ENCODE measurements at regions not wholly inside any gene's neighbourhood (a gene's known extent, or its start where the extent isn't known, plus 50 kb on each side); places are given as distances from the start of the nearest gene placed in this dataset.

DNA sequence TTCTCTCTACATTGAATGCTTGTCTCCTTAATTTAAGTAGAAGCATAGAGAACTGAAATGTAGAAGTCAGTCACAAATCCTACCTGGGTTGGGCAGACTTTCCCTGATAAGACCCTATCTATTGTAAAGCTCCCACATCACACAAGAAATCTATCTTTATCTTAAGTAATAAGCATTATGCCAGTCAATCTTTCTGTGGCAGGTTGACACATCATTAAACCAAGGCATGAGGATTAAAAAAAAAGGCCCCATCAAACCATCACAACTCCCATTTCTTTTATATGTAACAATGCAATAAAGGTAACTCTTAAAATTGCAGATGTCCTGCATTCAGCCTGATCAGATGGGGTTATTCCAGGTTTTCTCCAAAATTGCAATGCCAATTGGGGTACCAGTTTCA, 311.8 kb downstream of the TOX3 start:
- no peak for DNase-seq (ENCODE audit: low read depth in 2 of 2)

DNA sequence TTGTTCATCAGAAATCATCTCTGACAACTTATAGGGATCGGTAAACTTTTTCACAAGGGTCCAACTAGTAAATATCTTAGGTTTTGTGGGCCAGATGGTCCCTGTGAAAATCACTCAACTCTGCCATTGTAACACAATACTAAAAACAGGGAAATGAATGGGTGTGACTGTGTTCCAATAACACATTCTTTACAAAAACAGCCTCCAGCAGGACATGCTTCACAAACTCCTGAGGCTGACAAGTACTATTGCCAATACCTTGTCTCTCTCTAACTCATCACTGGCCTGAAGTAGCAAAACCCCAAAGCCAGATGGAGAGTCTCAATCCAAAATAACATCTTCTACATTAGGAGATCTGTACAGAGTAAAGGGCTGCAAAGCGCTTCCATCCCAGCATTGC, 312.3 kb downstream of the TOX3 start:
- DNase-seq (ENCODE audit: low read depth in 2 of 2): no peak

DNA sequence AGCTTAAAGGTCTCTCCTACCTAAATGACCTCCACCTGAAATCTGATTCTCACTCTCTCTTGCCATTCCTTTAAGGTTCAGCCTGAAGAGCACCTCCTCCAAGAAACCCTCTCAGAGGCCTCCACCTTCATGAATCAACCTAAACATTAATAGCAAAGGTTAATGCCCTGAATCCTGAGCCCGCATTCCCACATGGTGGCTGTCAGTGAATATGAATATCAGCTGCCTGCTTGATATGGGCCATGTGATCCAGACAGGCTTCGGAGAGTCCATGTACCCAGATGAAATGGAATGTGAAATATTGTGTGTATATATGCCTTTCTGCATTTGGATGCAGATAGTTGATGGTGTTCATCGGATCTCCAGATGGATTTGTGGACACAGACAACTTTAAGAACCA, 317.5 kb downstream of the TOX3 start:
- DNase-seq (ENCODE audit: low read depth in 2 of 2): no peak

DNA sequence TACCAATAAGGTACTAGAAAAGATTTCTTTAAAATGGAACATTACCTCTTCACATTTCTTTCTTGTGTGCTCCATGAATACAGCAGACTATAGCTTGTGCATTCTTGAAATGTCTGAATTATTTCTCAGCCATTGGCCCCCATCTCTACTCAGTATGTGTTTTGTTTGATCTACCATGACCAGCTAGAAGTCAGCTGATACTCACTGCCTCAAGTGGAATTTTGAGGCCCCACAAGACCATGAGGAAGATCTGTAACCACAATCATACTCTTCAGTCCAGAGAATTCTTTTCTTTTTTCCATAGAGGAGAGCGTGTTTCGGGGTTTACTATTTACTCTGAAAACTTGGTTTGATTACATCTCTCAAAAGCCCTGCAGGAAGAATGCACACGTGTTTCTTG, 319.1 kb downstream of the TOX3 start:
- no peak for DNase-seq (ENCODE audit: low read depth in 2 of 2)

DNA sequence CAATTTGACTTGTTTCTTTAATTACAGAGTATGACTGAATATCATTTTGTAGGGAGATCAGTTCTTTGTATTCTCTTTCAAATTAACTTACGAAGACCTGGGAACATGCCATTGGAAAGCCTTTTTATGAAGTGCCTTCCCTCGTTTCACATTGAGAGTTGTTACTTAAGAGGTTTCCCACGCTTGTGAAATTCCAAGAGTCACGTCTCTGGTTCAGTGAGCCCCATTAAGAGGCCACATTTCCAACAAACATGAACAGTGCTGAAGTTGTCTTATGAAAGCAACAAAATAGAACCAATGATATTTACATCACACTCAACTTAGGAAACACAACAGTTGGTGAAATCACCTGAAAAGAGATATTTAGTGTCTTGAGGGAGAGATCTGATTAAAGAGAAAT, 334.1 kb downstream of the TOX3 start:
- DNase-seq (ENCODE audit: low read depth in 2 of 2): no peak

DNA sequence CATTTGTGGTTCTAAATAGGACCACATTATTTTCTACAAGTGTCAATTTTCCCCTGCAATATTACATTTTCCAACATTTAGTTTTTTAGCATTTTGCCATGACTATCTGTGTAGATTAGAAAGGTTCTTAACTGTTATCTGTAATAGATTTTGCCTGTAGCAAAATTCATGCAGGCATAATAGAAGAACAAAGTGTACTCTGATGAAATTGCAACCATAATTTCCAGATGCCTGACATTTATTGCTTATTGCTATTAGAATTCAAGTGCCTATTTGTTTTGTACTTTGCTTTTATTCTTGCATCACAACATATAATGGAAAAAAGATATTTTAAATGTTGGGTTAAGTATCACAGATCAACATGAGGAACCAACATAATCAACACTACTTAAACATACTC, 337.7 kb downstream of the TOX3 start:
- no peak for DNase-seq (ENCODE audit: low read depth in 2 of 2)

DNA sequence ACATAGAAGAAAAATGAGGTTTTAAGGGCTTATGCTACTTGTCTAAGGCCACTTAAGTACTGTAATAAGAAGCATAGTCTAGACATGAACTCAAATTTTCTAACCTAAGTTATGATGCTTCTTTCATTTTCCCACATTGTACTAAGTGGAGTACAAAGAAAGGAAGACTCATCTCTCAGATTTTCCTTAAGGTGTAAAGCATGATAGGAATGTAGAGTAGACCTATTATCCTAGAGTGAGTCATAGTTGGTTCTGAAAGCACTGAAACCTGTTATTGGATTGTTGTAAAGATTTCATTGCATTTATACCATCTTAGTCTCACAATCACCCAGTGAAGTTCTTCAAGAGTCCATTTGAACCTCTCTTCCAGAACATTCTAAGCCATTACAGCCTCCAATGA, 343.8 kb downstream of the TOX3 start:
- no peak for DNase-seq (ENCODE audit: low read depth in 2 of 2)

DNA sequence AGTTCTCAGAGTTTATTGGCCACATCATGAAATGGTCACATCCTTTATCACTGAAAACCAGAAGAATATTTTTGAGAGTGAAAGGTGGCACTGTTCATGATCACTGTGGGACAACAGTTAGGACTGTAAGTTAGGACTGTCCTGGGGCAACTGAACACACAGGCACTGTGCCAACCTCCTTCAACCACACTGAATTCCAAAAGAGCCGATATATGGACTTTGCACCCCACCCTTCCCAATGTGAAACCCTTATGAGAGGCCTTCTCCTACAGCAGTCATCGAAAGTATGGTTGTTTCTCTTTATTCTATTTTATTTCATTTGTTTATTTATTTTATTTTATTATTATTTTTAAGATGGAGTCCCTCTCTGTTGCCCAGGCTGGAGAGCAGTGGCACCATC, 353.5 kb downstream of the TOX3 start:
- DNase-seq (ENCODE audit: low read depth in 2 of 2): no peak

DNA sequence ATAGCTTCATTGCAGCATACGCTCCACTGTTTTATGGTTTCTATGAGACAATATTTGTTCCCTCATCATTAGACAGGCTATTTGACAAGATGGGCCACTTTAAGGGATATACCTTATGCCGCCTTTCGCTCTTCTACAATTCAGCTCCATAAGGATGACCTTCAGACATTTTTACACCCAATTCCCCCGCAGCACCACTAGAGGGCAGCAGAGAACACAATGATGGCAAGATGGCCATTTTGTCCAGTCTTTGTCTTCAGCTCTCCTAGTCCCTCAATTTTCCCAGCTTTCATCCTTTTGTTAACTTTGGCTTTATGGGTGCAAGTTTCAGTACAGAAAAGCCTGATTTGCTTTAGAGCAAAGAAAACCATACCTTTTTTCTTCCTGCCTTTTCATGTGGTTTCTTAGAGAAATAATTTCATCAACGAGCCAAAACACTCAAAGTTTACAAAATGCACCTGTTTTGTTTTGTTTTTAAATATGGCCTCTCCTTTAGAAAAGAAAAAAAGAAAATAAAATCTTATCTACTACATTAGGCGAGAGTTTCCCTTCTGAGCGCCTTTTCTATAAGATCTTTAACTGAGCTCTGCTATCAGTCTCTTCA, 355.3 kb downstream of the TOX3 start:
- peak; percentile 18 to 24 for DNase-seq (ENCODE audit: low read depth in 2 of 2)

DNA sequence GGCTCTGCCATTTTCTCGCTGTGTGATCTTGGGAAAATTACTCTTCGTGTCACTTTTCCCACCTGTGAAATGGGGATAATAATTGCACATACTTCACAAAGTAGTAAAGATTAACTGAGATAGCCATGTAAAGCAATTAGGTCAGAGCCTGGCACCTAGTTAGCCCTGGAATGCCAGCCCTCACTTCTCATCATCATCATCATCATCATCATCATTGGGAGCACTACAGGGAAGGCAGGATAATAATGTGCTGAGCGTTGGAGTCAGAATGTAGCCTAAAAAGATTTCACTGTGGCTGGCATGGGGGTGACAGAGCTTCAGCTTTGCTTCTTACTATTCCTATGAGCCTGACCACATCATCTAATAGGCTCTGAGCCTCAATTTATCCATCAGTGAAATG, 362.6 kb downstream of the TOX3 start:
- DNase-seq (ENCODE audit: low read depth in 2 of 2): no peak

DNA sequence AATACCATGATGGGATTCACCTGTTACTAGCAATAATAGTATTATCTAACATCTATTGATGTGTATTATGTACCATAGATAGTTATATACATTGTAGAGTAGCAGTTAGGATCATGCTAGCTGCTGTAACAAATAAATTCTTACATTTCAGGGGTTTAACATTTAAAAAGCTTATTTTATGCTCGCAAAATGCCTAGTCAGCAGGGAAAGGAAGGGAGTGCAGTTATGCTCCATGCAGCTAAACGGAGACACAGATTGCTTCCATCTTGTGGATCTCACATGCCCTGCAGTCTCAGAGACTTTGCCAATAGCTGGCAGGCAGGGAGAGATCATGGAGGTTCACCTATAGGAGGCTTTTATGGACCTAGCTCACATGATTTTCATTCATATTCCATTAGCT, 364.1 kb downstream of the TOX3 start:
- DNase-seq (ENCODE audit: low read depth in 2 of 2): no peak

DNA sequence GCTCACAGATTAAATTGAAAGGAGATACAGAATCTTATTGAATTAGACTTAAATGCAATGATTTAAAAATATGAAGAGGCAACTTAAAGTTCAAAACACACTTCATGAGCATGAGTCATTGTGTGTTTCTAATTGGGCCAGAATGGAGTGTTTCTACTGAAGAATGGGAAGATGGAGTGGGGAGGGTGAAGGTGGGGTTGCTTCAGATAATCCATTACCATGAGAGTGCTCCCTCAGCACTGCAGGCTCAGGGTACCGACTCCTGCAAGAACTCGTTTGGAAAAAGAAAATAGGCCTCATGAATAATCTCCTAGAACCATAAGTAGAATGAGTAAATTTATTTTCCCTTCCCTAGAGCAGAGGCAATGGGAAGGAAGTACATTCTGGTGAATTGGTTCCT, 372.8 kb downstream of the TOX3 start:
- no peak for DNase-seq (ENCODE audit: low read depth in 2 of 2)

DNA sequence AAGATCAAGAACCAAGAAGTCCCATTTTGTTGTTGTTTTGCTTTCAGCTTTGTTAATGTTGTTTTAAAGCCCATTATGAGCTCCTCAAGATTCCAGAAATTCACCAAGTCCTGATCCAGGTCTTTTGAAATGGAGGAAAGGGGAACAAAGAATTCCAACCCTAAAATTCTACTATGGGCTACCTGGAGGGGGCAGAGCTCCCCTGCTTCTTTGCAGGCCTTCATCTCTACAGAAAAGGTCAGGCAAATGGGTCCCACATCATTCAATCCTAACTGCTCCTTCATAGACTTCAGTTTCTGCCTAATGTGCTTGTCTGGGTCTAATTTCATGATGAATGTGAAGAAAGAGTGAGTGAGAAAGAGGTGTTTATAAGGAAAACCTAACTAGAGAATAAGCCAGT, 375.5 kb downstream of the TOX3 start:
- no peak for DNase-seq (ENCODE audit: low read depth in 2 of 2)

DNA sequence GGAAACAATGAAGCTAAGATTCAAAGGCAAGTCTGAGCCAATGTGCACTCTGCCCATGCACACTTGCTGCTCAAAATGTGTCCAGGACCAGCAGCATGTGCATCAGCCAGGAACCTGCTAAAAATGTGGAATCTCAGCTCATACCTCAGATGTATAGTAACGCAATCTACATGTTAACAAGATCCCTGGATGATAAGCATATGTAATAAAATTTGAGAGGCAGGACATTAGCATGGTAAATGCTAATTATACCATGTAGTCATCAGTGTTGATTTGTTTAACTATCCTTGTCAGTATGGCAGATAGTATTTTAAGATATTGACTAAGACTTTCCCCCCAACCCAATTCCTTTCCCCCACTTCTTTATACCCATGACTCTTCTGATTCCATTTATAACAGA, 379.6 kb downstream of the TOX3 start:
- no peak for DNase-seq (ENCODE audit: low read depth in 2 of 2)

DNA sequence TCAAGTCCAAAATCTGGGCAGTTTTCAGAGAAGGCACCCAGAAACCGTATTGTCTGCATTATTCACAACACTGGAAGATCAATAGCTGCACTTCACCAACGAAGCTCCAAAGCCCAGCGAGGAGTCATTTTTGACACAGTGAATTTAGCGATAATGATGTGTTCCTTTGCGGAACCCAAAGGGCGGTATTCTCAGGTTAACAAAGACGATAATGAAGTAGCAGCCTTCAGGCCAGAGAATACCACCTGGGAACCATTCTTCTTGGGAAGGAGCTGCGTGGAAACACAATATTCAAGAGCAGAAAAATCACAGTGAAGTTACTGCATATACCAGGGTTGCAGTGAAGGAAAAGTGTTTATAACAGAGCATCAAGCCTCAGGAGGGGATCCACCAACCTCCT, 381.0 kb downstream of the TOX3 start:
- DNase-seq (ENCODE audit: low read depth in 2 of 2): no peak

DNA sequence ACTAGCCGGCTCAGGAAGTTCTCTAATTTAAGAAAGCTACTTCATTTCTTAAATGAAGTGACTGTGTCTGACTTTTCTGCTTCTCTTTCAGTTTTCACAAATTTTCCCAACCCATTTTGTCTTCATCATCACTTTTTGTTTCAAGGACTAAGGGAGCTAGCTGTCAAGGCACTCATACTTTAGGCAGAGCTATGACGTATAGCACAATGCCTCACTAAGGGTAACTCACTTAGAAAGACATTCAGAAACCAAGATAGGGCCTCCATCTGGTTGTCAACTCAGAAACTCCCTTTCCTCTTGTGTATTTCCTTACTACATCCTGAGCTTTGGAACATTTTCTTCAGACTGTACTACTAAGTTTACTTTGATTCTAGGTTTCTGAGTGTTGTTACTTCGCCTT, 397.9 kb downstream of the TOX3 start:
- no peak for DNase-seq (ENCODE audit: low read depth in 2 of 2)

DNA sequence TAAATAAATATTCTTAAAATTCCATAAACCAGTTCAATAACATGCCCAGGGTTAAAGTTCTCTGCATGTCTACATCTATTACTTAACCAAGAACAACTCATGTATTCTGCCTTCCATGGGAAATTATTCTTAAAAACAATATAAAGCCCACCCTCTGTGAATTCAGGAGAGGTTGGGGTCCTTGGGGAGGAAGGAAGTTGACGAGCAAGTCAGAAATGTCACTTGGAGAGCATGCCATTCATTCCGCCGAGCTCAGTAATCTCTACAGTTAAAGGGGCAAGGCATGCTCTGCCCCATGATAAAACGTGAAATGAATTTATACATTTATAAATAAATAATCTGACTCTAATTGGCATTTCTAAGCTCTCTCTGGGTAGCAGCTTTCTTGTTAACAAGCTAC, 405.1 kb downstream of the TOX3 start:
- DNase-seq (ENCODE audit: low read depth in 2 of 2): no peak

DNA sequence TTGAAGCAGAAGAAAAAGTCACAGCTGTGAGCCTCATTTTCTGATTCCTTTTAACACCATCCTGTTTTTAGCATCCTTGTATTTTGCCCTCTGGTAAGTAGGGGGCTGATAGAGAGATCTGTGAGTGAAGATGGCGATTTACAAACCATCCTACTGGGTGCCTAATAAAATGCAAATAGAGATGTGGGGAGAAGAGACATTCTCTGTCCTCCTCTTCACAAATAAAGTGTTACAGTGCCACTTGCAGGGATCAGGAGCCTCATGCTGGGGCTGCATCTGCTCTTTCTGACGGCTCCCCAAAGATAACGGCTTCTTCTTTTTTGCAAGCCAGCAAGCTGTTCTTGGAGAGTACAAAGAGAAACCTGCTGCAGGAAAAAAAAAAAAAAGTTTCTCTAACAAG, 418.6 kb downstream of the TOX3 start:
- no peak for DNase-seq (ENCODE audit: low read depth in 2 of 2)

DNA sequence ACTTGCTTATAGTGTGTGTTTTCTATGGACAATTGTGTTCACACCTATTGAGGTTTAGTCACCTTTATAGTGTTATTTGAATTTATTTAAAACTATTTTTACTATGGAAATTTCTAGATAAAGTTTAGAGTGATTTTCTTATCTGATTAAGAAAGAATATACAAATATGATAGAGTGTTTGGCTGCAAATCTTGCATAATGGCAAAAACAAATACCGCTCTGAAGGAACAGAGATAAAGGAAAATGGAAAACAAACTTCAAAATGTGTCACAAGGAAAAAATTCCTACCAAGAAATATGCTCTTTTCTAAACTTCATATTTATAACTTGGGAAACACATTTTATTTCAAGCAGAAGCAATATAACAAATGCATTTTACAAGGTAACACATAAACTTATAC, 423.1 kb downstream of the TOX3 start:
- no peak for DNase-seq (ENCODE audit: low read depth in 2 of 2)

DNA sequence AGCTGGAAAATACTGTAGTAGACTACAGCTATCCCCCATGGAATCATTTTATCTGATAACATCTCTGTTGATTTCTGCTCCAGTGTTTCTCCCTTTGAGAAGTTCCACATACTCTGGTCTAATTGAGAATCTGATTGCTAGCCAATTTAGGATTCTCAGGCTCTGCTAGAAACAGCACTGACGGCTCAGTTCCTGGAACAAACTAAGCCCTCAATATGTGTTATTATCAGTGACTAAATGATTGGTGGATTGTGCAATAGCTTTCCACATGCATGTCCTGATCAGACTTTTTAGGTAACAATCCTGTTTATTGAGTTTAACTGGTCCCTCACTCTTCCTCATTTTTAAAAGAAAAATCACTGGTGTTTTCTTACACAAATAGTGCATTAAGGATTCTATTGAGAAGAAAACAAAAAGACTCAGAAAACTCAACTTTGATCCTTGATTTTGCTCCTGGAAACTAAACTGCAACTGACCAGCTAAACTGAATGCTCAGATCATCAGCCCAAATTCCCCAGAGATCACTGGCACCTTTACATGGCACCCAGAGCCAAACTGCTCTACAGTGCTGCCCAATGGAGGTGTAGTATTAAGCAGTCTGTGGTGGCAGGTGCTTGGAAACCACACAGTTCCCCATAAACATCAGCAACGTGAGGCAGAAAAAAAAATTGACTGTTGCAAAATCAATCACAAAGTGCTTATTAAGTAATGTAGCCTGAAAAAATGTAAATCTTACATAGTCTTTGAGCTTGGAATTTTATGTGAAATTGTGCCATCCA, 423.7 kb downstream of the TOX3 start:
- no peak for DNase-seq (ENCODE audit: low read depth in 2 of 2)

DNA sequence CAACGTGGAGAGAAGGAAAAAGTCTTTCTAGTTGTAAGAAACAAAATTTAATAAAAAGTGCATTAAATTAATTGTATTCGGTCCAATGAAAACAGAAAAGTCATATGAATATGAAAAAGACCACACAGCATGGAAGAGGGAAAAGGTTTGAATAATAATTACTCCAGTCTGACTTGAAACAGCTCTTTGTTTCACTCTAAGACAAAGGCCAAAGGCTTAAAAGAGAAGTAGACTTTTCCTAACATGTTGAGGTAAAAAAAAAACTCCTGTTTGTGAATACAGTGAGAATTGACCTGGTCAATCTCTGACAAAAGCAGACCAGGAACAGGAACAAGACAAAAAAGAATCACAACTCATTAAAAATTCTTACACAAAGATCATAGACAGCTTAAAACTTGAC, 429.8 kb downstream of the TOX3 start:
- DNase-seq (ENCODE audit: low read depth in 2 of 2): no peak

DNA sequence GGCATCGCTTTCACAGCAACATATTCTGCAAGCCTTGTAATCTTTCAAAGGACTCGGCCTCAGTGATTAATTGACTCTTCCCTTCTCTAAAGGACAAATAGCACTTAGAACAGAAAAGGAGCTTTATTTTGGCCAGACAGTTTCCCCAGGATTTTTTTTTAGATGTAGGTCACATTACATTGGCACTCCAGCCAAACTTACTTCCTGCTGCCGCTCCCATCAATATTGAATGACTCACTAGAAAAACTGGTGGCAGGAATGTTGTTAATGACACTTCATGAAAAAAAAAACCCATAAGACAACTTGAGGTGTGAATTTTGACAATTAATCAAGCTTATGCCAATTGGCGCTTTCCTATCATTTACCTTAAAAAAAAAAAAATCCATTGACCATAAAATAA, 432.6 kb downstream of the TOX3 start:
- no peak for DNase-seq (ENCODE audit: low read depth in 2 of 2)

DNA sequence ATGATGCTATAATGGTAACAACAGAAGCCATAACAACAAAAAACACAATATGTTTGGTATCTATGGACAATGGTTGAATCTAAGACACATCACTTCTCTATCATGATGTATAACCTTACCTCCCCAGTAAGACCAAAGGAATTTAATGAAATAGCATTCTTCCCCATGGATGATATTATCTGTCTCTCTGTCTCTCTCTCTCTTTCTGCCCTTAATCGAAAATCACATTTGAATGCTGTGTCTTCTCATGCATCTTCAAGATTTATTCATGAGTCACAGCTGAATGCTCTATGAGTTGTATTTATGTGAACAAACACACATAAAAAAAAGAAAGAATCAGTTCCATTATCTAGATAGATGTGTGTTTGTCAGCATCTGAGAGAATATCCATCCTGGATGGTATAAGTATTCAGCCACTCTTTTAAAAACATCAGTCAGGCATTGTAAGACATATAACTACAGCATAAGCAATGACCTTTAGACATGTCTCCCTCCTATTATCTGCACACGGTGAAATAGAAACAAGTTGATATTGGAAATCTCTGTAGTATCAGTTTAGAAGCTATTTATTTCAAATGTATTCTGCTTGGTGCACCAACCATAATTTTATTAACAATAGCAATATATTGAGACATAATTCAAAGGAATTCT, 433.3 kb downstream of the TOX3 start:
- no peak for DNase-seq (ENCODE audit: low read depth in 2 of 2)
